Lower leg skin (tissue), 3 donors: ENCODE measurements at regions not wholly inside any gene's neighbourhood (a gene's known extent, or its start where the extent isn't known, plus 50 kb on each side); places are given as distances from the start of the nearest gene placed in this dataset.

ENCODE experiments used
- POLR2A ChIP-seq, 2 donors: fragments of 450-650 bp; IDR thresholded peaks; one replicate each; pipeline ENCODE4 v1.6.1; 2016 to 2017; ENCODE audit warnings: antibody characterized with exemption in 2 of 2, mild to moderate bottlenecking in 1 of 2, moderate library complexity in 1 of 2
- TF ChIP-seq, protein P1 (sequence below), 3 donors: fragments of 450-650 bp; IDR thresholded peaks; one replicate each; pipeline ENCODE4 v1.5.1; 2016; ENCODE audit warnings: antibody characterized with exemption in 3 of 3, mild to moderate bottlenecking in 3 of 3, moderate library complexity in 2 of 3

DNA sequence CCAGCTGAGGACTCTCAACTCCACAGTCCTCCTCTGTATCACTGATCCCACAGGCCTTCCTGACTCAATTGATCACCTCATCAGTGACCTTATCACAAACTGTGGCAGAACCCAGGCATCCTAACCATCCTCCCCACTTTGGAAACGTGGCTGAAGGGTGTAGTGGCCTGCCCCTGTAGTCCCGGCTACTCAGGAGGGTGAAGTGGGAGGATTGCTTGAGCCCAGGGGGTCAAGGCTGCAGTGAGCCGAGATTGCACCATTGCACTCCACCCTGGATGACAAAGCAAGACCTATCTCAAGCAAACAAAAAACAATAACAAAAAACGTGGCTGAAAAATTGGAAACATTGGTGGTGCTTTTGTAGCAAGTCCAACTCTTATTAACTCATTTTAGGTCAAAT lies 203.4 kb upstream of the ZNF217 start:
- TF ChIP-seq, protein P1, sequence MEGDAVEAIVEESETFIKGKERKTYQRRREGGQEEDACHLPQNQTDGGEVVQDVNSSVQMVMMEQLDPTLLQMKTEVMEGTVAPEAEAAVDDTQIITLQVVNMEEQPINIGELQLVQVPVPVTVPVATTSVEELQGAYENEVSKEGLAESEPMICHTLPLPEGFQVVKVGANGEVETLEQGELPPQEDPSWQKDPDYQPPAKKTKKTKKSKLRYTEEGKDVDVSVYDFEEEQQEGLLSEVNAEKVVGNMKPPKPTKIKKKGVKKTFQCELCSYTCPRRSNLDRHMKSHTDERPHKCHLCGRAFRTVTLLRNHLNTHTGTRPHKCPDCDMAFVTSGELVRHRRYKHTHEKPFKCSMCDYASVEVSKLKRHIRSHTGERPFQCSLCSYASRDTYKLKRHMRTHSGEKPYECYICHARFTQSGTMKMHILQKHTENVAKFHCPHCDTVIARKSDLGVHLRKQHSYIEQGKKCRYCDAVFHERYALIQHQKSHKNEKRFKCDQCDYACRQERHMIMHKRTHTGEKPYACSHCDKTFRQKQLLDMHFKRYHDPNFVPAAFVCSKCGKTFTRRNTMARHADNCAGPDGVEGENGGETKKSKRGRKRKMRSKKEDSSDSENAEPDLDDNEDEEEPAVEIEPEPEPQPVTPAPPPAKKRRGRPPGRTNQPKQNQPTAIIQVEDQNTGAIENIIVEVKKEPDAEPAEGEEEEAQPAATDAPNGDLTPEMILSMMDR (IDR thresholded peaks at IDR 0.05), result no peak
- no peak for TF ChIP-seq POLR2A (IDR thresholded peaks at IDR 0.05)
